PC-9 (cell line): ENCODE measurements at regions not wholly inside any gene's neighbourhood (a gene's known extent, or its start where the extent isn't known, plus 50 kb on each side); places are given as distances from the start of the nearest gene placed in this dataset.

Experiments used
- BruUV-seq: library from RNA; stranded (reverse); fragments of 400-500 nt; replicated peaks from 2 replicates; lab custom pipeline; 2021; lab: Mats Ljungman, UMichigan
- CTCF ChIA-PET: fragments of 300-600 bp; sonication (Branson Sonifier 250); formaldehyde crosslinking; loops from one replicate; lab custom pipeline; 2022; ENCODE audit warnings: antibody characterized with exemption; lab: Charles Lee
- POLR2A ChIA-PET: fragments of 300-600 bp; sonication (Branson Sonifier 250); formaldehyde crosslinking; loops from one replicate; lab custom pipeline; 2022; ENCODE audit warnings: antibody characterized with exemption; ENCODE audit not compliant: unreplicated experiment; lab: Charles Lee
- DNase-seq, 2 experiments: peaks; one replicate each; pipeline versions ENCODE4 v3.0.0 to v3.0.0-alpha.2; 2015 to 2022; ENCODE audit warnings: mixed read lengths in 1 of 2
- H2AFZ ChIP-seq: fragments of 200-600 bp; sonication (generic); 2 replicates; pipeline ENCODE4 v1.8.1; 2017; ENCODE audit warnings: antibody characterized with exemption
- H3F3A ChIP-seq: fragments of 200-600 bp; sonication (generic); 2 replicates; pipeline ENCODE4 v1.8.1; 2017; ENCODE audit warnings: antibody characterized with exemption, mild to moderate bottlenecking, low read depth; ENCODE audit not compliant: insufficient read depth
- H3K27ac ChIP-seq: fragments of 200-600 bp; sonication (generic); 2 replicates; pipeline ENCODE4 v1.6.1; 2016; ENCODE audit warnings: mixed run types
- H3K27me3 ChIP-seq: fragments of 200-600 bp; sonication (generic); 2 replicates; pipeline ENCODE4 v1.6.1; 2016; ENCODE audit warnings: low read depth, mixed run types; ENCODE audit not compliant: insufficient read depth
- H3K36me3 ChIP-seq: fragments of 200-600 bp; sonication (generic); 2 replicates; pipeline ENCODE4 v1.6.1; 2016; ENCODE audit warnings: low read depth, mixed run types
- H3K4me1 ChIP-seq: fragments of 200-600 bp; sonication (generic); replicated peaks from 2 replicates; pipeline ENCODE4 v1.6.1; 2016; ENCODE audit warnings: mixed run types; ENCODE audit not compliant: insufficient read depth
- H3K4me2 ChIP-seq: fragments of 200-600 bp; sonication (generic); 2 replicates; pipeline ENCODE4 v1.6.1; 2017; ENCODE audit warnings: mixed run types
- H3K4me3 ChIP-seq: fragments of 200-600 bp; sonication (generic); 2 replicates; pipeline ENCODE4 v1.6.1; 2016; ENCODE audit warnings: mixed run types
- H3K79me2 ChIP-seq: fragments of 200-600 bp; sonication (generic); 2 replicates; pipeline ENCODE4 v1.6.1; 2017; ENCODE audit warnings: low read depth, mixed run types
- H3K9me2 ChIP-seq: fragments of 200-600 bp; sonication (generic); 2 replicates; pipeline ENCODE4 v1.8.1; 2017; ENCODE audit warnings: mild to moderate bottlenecking; ENCODE audit not compliant: insufficient read depth
- H3K9me3 ChIP-seq: fragments of 200-600 bp; sonication (generic); 2 replicates; pipeline ENCODE4 v1.8.1; 2016; ENCODE audit warnings: low read depth; ENCODE audit not compliant: insufficient read depth
- H4K20me1 ChIP-seq: fragments of 200-600 bp; sonication (generic); 2 replicates; pipeline ENCODE4 v1.8.1; 2017; ENCODE audit not compliant: insufficient read depth
- EZH2 ChIP-seq: fragments of 200-600 bp; sonication (generic); IDR thresholded peaks from 2 replicates; pipeline ENCODE4 v1.8.0; 2017; ENCODE audit warnings: antibody characterized with exemption, low read depth
- intact Hi-C: fragments of 100-400 bp; cut with micrococcal nuclease; formaldehyde crosslinking; loops from one replicate; pipeline ENCODE4 v1.10.0; 2022; ENCODE audit not compliant: unreplicated experiment
- TF ChIP-seq, protein P1 (sequence below): fragments of 200-600 bp; sonication (generic); conservative IDR thresholded peaks from 2 replicates; pipeline ENCODE4 v1.6.1; 2017; ENCODE audit warnings: mixed run types, antibody characterized with exemption, mild to moderate bottlenecking, moderate library complexity

DNA sequence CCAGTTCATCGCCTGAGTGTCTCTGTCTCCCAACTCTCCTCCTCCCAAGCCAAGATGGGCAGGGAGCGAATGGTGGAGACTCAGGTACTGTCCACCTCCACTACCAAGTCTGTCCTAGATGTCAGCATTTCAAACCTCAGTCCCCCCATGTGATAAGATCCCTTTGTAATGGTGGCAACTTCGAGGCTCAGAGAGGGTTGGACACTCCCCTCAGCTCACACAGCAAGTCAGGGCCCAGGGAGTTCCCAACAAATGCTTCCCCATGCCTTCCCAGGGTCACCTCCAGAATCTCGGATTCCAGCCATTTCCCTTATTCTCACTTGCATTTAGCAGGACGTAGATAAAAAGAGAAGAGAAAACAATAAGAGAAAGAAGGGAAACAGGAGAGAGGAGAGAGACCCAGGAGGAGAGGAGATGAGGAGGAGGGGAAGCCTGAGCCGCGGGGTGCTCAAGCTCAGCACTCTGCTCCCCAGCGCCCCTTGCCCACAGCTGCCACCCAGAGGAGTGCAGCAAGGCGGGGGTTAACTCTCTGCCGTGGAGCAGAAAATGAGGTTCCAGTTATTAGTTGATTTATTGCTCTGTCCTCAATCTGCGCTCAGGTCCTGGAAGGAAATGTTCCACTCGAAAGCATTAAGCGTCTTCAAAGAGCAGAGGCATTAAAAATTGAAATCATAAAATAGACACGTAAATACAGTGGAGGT lies 84.1 kb upstream of the LINGO1 start:
- Histone ChIP-seq H3K4me3 (no peak overlapping the region), H3K27me3 (peaks cover 89% of the 10 kb centered on the region), H3K4me2 (no peak overlapping the region), H3K27ac (no peak overlapping the region), H3K79me2 (no peaks in the 10 kb centered on the region), H2AFZ (no peak overlapping the region), H3K9me3 (no peaks in the 10 kb centered on the region), H3K9me2 (no peaks in the 10 kb centered on the region), H4K20me1 (no peaks in the 10 kb centered on the region), H3K36me3 (no peaks in the 10 kb centered on the region), H3F3A (no peaks in the 10 kb centered on the region), H3K4me1 (no peaks in the 10 kb centered on the region)
- no TSS peak for BruUV-seq
- TF ChIP-seq, protein P1, sequence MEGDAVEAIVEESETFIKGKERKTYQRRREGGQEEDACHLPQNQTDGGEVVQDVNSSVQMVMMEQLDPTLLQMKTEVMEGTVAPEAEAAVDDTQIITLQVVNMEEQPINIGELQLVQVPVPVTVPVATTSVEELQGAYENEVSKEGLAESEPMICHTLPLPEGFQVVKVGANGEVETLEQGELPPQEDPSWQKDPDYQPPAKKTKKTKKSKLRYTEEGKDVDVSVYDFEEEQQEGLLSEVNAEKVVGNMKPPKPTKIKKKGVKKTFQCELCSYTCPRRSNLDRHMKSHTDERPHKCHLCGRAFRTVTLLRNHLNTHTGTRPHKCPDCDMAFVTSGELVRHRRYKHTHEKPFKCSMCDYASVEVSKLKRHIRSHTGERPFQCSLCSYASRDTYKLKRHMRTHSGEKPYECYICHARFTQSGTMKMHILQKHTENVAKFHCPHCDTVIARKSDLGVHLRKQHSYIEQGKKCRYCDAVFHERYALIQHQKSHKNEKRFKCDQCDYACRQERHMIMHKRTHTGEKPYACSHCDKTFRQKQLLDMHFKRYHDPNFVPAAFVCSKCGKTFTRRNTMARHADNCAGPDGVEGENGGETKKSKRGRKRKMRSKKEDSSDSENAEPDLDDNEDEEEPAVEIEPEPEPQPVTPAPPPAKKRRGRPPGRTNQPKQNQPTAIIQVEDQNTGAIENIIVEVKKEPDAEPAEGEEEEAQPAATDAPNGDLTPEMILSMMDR, result no peak
- TF ChIP-seq EZH2, result no peak
- no peak for DNase-seq
- intact Hi-C loops, result no loop called here
- CTCF ChIA-PET, result no interaction called here
- POLR2A ChIA-PET, result no interaction called here

DNA sequence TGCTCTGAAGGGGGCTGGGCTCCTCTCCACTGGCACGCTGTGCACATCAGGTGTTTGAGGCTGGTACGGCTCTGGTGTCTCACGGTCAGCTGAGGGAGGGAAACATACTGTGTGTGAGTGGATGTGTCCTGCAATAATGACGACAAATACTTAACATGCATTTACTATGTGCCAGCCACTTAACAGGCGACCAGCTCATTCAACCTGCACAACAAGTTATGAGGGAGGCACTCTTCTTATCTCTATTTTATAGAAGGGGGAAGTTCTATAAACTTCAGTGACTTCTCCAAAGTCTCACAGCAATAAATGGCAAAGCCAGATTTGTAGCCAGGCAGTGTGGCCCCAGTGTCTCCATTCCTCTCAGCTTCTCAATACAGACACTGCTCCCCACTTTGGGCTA lies 83.1 kb upstream of the LINGO1 start:
- no TSS peak for BruUV-seq
- no peak overlapping the region for H2AFZ ChIP-seq
- H3K4me1 ChIP-seq, result no peaks in the 10 kb centered on the region
- ChIA-PET POLR2A (interaction anchor here (0.5 kb wide), 1 partner anchor 69 kb away, joined by 3 read pairs; no protein-coding TSS in a partner anchor), CTCF (interaction anchor here (0.7 kb wide), 1 partner anchor 620 kb away, joined by 4 read pairs; no protein-coding TSS in a partner anchor)
- H3K36me3 ChIP-seq, result no peaks in the 10 kb centered on the region
- H3K4me2 ChIP-seq, result no peak overlapping the region
- intact Hi-C loops, result no loop called here
- H3K9me3 ChIP-seq, result no peaks in the 10 kb centered on the region
- no peak for TF ChIP-seq EZH2
- TF ChIP-seq, protein P1, result no peak
- no peaks in the 10 kb centered on the region for H3K79me2 ChIP-seq
- no peaks in the 10 kb centered on the region for H3K9me2 ChIP-seq
- no peaks in the 10 kb centered on the region for H3F3A ChIP-seq
- H3K4me3 ChIP-seq, result no peak overlapping the region
- peaks cover 89% of the 10 kb centered on the region for H3K27me3 ChIP-seq
- no peaks in the 10 kb centered on the region for H4K20me1 ChIP-seq
- H3K27ac ChIP-seq, result no peak overlapping the region
- DNase-seq, result no peak

DNA sequence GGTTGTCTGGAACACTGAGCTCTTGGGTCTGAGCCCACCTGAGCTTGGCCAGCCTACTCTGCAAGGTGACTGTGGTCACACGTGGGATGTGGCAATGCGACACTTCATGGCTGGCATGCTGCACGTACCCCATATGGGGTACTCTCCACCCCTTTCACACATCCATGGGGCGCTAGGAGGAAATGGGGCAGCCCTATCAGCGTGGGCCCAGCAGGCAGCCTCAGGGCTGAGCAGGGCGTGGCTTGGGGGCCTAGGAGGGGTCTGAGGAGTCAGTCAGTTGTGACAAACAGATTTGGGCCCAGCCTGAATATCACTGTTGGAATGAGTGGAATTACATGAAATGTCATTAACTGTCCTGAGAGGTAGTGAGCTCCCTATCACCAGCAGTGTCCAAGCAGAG lies 82.3 kb upstream of the LINGO1 start:
- intact Hi-C loops, result no loop called here

More for the DNA sequence above, 82.3 kb upstream of the LINGO1 start:
- peaks cover 89% of the 10 kb centered on the region for H3K27me3 ChIP-seq
- H3K36me3 ChIP-seq, result no peaks in the 10 kb centered on the region
- POLR2A ChIA-PET, result no interaction called here
- H3K4me2 ChIP-seq, result no peak overlapping the region
- no peaks in the 10 kb centered on the region for H3K9me3 ChIP-seq
- TF ChIP-seq, protein P1, result no peak
- no peak for TF ChIP-seq EZH2
- DNase-seq, result no peak
- H3K27ac ChIP-seq, result no peak overlapping the region
- no peaks in the 10 kb centered on the region for H3K9me2 ChIP-seq
- no peak overlapping the region for H2AFZ ChIP-seq
- CTCF ChIA-PET, result no interaction called here
- no peaks in the 10 kb centered on the region for H3K79me2 ChIP-seq
- H3K4me1 ChIP-seq, result no peaks in the 10 kb centered on the region
- no peaks in the 10 kb centered on the region for H3F3A ChIP-seq
- no peak overlapping the region for H3K4me3 ChIP-seq
- no peaks in the 10 kb centered on the region for H4K20me1 ChIP-seq
- no TSS peak for BruUV-seq
